ENCODE measurements at regions not wholly inside any gene's neighbourhood (a gene's known extent, or its start where the extent isn't known, plus 50 kb on each side); places are given as distances from the start of the nearest gene placed in this dataset.

GRCh38 chr4:186875476-186875875 lies 151.8 kb upstream of the FAT1 start:
- H3K36me3 Mint-ChIP-seq (ENCODE audit: low read depth): peaks cover 12% of the 10 kb centered on the region
- no peak overlapping the region for H3K4me3 Mint-ChIP-seq
- H3K27ac Mint-ChIP-seq: no peak overlapping the region
- no peak for DNase-seq
- no peak for TF ChIP-seq CTCF (IDR thresholded peaks at IDR 0.05)
- no peaks in the 10 kb centered on the region for H3K27me3 Mint-ChIP-seq (ENCODE audit: insufficient read depth)
- peaks cover 13% of the 10 kb centered on the region for H3K4me1 Mint-ChIP-seq (ENCODE audit: low read depth)
- peaks cover 13% of the 10 kb centered on the region for H3K9me3 Mint-ChIP-seq

GRCh38 chr4:186876961-186877626 lies 153.4 kb upstream of the FAT1 start:
- Mint-ChIP-seq H3K36me3 (ENCODE audit: low read depth) (peaks cover 12% of the 10 kb centered on the region), H3K4me1 (ENCODE audit: low read depth) (peaks cover 29% of the 10 kb centered on the region), H3K9me3 (peaks cover 13% of the 10 kb centered on the region), H3K27ac (no peak overlapping the region), H3K27me3 (ENCODE audit: insufficient read depth) (no peaks in the 10 kb centered on the region), H3K4me3 (no peak overlapping the region)
- no peak for TF ChIP-seq CTCF (IDR thresholded peaks at IDR 0.05)
- DNase-seq: no peak

GRCh38 chr4:186878203-186878776 lies 154.6 kb upstream of the FAT1 start:
- no peak for TF ChIP-seq CTCF (IDR thresholded peaks at IDR 0.05)
- Mint-ChIP-seq H3K27me3 (ENCODE audit: insufficient read depth) (no peaks in the 10 kb centered on the region), H3K9me3 (peaks cover 9% of the 10 kb centered on the region), H3K36me3 (ENCODE audit: low read depth) (peaks cover 7% of the 10 kb centered on the region), H3K4me1 (ENCODE audit: low read depth) (peaks cover 37% of the 10 kb centered on the region), H3K27ac (no peak overlapping the region), H3K4me3 (no peak overlapping the region)
- peak; percentile 14 for DNase-seq

GRCh38 chr4:186881521-186882220 lies 158.0 kb upstream of the FAT1 start:
- Mint-ChIP-seq H3K36me3 (ENCODE audit: low read depth) (no peaks in the 10 kb centered on the region), H3K27ac (peak overlapping the region; percentile 63)

GRCh38 chr4:186882293-186882692 lies 158.6 kb upstream of the FAT1 start:
- H3K4me3 Mint-ChIP-seq: peak overlapping the region; percentile 27
- H3K27ac Mint-ChIP-seq: peak overlapping the region; percentile 63; the same call in 1 of the 2 replicates
- H3K9me3 Mint-ChIP-seq: no peaks in the 10 kb centered on the region
- DNase-seq: no peak
- H3K4me1 Mint-ChIP-seq (ENCODE audit: low read depth): peaks cover 42% of the 10 kb centered on the region
- H3K27me3 Mint-ChIP-seq (ENCODE audit: insufficient read depth): peaks cover 2% of the 10 kb centered on the region
- no peaks in the 10 kb centered on the region for H3K36me3 Mint-ChIP-seq (ENCODE audit: low read depth)
- TF ChIP-seq CTCF (IDR thresholded peaks at IDR 0.05): no peak

More at GRCh38 chr4:186881521-186882220, 158.0 kb upstream of the FAT1 start:
- Mint-ChIP-seq H3K9me3 (no peaks in the 10 kb centered on the region), H3K27me3 (ENCODE audit: insufficient read depth) (no peaks in the 10 kb centered on the region), H3K4me1 (ENCODE audit: low read depth) (peaks cover 37% of the 10 kb centered on the region), H3K4me3 (peak overlapping the region; percentile 27)
- peak; percentile 86 for DNase-seq
- TF ChIP-seq CTCF (IDR thresholded peaks at IDR 0.05): no peak

Measured in HFFc6 (cell line).